NCI-H524 treated with DMSO at 0.1 percent for 48 hours (cell line): ENCODE measurements at regions not wholly inside any gene's neighbourhood (a gene's known extent, or its start where the extent isn't known, plus 50 kb on each side); places are given as distances from the start of the nearest gene placed in this dataset.

Source experiments
- DNase-seq: peaks from one replicate; lab custom pipeline; 2025; lab: John Stamatoyannopoulos, UW

DNA sequence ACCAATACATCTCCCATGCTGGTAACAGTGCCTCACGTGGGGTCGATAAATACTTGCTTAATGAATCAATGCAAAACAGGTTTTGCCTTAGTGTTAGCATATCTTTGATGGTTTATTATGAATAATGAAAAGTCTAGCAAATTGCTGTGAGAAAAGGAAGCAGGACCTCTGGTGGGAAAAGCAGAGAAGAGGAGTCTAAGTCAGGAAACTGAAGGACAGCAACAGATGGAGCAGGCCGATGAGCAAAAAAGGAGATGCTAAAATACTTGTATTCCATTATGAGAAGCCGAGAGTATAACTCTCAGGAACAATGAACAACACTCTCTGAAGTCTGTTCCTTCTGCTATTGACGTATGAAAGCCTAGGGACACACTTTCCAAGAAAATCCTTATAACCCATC lies 555.2 kb upstream of the KLHL29 start:
- DNase-seq, result peak; percentile 71

DNA sequence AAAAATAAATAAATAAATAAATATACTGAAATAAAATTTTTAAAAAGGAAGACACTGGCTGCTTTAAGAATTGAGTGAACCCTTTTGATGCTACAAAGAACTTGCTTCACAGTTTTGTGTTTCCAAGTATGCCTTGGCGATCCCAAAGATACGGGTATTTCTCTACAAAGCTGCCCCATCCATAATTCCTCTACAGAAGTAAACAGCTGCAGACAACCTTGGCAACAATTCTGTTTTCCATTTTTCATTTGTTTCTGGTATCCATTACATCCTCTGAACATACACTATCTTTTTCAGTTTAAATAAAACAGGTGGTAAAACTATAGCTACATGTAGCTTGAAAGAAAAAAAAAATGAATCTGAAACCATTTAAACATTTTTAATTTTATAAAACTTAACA lies 552.8 kb upstream of the KLHL29 start:
- DNase-seq, result no peak

DNA sequence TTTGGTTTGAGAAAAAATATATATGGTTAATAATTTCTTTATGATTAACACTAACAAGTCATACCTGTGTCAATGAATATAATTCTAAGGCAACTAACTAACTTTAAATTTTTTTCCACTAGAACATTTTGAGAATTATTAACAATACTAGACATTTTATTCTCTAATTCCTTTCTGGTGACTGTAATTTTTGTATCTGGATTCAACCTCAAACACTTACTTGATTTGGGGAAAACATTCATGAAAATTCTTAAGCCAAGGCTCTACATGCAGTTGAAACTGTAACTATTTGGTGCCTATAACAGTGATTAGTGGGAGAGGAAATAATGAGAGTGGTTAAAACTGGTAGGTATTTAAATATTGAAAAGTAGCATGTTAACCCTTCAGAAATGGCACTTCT lies 546.5 kb upstream of the KLHL29 start:
- DNase-seq, result no peak

DNA sequence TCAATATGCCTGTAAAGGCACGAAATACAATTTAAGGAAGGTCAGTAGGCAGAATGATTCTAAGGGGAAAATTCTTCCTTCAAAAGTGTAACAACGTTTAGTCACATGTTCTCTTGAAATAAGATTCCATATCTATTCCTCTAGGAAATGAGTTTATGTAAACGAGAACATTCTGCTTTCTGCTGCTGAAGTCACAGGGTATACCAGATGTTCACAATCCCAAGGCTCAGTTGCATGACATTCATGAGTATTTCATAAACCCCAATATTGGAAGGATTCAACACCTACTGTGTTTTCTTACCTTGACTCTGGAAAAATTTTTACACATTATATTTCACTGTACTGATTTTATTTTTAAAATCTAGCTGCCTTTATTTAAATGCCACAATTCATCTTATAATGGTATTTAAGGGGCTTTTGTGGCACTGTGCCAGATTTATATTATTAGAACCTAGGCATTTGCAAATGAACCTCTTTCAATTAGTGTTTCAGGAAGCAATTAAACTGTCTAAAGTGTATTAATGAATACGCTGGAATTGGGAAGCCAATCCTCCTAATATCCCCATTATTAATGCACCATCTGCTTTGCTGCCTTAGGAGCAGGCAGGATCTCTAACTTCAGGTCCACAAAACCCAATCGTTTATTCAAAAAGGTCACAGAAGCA lies 542.6 kb upstream of the KLHL29 start:
- DNase-seq, result peak; percentile 9

DNA sequence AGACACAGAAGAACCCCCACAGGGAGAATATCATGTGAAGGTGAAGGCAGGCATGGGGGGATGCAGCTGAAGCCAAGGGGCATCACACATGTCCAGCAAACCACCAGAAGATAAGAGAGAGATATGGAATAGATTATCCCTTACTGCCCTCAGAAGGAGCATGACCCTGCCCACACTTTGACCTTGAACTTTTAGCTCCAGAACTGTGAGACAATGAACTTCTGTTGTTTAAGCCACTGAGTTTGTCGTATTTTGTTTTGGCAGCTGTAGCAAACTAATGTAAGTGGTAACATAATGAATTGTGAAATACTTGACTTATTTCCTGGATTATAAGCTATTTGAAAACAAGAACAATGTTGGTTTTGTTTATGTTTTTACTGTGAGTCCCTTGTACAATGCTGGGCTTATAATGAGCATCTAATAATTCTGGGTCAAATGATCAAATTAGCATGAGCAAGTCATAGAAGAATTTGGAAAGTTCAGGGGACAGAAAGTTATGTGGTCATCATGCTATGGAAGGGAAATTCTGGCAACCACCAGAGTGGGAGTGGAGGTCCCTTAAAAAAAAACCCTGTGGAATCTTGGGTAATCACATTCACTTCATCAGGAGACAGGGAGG lies 541.0 kb upstream of the KLHL29 start:
- DNase-seq, result no peak

DNA sequence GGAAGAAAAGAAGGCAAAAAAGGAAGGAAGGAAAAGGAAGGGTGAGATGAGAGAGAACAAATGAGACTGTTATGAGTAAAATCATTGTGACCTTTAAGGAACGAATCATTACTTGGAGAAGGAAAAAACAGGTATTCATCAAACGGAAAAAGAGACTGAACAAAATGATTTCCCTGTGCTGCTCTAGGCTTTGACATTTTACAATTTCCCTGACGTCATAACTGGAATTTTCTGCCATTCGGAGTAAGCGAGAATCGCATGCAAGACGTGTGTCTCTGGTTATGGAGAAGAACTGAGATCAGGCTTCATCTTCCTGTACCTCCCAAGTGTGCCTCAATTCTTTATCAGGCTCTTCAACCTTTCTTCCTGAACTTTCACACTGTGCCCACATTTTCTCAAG lies 534.7 kb upstream of the KLHL29 start:
- DNase-seq, result no peak

DNA sequence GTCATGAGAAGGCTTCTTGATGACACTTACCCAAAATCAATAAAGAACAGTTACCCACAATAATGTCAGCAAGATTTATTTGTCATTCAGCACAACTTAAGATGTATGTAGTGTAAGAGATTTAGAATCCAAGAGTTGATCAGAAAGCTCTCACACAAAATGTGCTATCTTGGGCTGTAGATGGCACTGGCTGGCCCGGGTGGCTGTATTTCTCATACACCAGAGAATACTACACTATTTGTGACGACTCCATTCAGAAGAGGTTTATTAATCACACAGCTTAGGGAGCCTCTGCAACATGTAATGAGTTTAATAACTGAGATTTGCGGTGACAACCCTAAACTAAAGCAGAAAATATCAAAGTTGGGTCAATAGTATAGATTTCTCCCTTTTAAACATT lies 530.4 kb upstream of the KLHL29 start:
- DNase-seq, result no peak

DNA sequence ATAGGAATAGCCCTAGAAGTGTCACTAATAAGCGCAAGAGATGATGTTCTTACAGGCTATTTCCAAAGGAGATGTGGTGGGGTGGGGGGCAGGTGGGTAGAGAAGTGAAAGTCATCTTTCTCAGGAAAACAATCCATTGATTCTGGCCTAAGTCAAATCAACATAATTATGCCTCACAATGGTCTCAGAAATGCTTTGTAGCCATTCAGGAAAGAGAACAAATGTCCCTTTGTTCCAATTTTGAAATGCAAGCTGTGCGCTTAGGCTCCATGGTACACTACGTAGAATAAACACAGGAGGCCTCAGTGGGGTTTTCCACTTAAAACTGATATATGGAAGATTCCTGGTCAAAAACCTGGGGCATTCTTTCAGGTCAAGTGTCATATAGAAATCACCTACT lies 529.9 kb upstream of the KLHL29 start:
- DNase-seq, result no peak

DNA sequence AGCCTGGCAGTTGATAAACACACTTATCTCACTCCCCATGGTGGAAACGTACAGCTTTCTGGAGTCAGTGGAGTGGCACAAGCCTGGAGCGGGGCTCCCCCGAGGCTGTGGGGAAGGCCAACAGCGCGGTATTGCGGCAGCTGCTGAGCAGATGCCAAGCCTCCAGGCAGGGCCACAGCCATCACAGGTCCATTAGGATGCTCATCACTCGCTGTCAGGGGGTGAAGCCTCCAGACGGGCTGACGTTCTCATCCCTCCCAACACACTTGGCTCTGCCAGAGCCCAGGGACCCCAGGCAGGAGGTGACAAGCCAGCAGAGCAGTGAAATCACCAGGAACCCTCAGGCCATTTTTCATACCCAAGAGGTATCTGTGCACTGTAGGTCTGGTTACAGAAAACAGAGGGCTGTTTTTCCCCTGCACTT lies 529.2 kb upstream of the KLHL29 start:
- no peak for DNase-seq

DNA sequence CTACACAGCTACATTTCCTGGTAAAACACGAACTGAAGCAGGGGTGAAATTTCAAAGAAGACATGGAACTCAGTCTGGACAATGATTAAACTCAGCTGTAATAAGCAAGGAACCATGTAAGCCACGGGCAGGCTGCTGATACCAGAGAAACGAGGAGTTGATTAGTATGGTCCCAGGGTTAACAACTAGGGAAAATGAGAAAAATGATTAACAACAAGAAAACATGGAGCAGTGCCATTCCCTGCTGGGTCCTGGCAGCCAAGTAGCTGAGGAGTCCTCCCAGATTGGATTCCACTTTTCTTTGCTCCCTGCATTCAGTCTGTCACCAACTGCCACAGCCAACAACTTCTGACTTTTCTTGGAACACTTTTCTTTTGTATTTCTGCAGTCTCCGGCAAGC lies 517.0 kb upstream of the KLHL29 start:
- DNase-seq, result no peak

DNA sequence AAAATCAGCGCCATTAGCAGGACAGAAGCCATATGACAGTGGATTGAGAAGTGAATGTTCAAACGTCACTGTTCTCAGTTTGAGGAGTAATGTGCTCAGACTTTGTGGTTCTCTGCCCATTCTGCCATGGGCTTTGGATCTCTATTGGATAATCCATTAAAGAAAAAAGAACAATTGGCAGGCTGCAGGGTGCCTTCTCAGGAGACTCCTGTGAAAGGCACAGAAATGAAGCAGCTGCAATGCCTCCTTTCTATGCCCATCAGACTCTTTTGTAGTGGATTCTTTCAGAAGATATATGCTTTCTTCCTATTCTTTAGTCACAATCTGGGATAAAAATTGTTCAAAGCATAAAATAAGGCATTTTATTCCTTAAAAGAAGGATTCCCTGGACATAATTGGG lies 506.9 kb upstream of the KLHL29 start:
- DNase-seq, result no peak

DNA sequence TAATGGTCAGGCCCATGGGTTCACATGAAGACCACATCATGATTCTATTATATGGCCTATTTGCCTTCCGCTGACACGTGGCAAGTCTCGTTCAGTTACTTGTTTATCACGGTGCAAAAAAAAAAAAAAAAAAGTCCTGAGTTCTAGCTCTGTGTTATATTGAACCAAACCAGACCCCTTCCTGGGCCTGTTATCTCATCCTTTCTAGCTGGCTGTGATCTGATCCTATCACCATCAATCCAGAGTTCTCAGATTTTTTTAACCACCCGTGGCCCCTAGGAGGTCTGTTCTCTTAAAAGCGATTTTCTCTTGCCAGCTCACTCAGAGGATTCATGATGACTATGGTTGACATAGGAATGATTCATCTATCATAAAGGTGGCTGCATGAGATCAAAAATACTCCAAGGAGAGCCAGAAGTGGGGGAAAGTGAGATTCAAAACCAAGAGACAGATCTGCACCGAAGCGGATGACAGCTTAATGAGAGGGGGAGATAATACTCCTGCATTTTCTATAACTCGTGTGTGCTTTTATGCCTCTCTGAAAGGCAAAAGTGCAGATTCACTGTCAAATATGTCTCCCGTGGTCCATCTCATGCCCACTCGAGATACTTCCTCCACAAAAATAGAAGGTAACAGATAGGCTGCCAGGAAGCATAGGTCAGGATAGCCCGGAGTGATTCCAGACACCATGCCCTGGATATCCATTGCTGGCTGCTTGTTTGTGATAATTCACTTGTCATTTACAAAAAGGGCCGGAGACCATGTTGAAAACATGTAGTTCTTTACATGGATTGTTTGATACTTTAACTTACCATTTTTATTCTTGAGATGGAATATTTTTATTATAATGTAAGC lies 505.7 kb upstream of the KLHL29 start:
- no peak for DNase-seq

DNA sequence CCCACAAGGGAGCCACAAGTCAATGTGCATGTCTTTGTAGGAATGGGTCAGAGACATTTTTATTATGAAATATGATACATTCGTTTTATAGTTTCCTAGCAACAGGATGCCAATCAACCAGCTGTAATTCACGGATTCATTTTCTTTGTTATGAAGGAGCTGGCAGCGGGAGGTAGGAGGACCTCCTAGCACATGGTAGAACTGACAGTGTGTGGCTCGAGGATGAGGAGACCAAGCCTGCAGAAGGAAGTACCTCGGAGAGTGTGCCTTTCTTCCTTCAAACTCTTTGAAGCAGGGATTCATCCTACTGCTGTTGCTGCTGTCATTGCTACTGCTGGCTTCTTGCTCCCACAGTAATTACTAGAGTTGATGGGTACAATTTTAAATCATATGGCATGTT lies 504.8 kb upstream of the KLHL29 start:
- DNase-seq, result no peak

DNA sequence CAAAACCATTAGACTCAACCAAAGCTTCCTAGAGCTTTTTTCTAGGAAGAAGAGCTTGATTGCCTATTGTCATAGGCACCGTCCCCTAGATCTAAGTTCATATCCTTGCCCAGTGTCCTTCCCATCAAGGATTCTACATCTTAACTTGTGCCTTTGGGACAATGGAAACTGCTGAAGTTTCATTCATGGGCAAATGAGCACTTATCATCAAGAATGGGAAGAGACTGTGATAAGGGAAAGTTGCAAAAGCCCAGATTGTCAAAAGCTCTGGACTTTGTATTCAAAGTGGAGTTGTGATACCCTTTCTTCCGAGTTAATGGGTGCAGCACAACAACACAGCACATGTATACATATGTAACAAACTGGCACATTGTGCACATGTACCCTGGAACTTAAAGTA lies 503.0 kb upstream of the KLHL29 start:
- no peak for DNase-seq

DNA sequence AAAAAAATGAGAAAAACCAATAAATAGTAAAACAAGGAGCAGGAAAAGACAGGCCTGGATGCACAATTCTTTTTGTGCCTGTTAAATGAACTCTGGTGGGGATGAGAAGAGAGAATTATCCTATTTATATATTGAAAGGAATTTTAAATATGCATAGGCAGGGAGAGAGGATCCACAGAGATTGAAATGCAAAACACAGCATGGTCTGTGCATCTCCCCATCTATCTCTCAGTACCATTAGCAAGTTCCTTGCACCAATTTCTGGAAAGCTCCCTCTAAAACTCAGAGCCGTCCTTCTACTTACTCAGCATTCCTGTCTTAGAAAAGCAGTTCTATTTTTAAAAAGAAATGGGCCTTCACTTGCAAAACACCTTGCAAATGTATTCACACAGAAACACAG lies 502.3 kb upstream of the KLHL29 start:
- DNase-seq, result no peak

DNA sequence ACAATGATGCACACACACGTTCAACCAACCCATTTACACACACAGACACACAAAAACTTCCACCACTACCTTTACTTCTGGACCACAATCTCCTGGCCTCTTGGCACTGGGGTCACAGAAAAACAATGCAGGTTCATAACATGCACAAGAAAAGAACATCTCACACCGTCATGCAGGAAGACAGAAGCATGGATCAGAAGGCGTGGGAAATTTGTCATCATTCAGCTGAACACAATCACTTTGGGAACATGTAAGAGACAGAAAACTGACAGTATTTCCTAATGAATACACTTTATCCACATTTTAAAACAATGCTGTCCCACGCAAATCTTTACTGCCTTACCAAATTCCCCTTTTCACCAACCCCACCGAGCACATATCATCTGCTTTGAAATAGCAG lies 501.9 kb upstream of the KLHL29 start:
- no peak for DNase-seq

DNA sequence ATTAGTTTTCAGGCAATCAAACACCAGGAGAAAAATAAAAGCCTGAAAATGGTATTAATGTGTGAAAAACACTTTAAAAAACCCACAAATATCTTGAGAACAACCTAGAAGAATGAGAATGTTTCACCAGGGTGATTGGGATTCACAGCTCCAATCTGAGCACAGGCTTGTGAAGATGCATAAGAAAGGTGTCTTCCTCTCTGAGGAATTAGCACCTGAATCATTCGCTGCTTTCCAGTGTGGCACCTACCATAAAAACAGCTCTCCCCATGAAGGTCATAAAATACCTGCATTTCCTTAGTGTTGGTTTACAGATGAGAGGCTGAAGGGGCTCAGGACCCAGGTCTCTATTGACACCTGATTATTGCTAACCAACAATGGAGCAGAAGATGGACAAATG lies 499.7 kb upstream of the KLHL29 start:
- DNase-seq, result no peak

DNA sequence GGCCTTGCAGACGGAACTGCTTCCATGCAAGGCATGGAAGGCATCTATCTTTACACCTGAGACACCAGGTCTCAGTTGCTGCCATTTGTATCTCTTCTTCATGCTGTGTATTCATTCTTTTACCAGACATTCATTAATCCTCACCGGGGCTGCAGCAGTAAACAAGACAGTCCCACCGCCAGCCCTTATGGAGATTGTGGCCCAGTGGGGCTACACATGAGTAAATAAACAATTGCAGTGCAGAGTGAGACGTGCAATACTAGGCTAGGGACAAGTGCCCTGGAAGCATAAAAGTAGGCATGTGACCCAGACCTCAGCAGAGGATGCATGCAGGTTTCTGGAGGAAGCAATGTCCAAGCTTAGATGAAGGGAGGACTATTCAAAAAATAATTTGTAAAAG lies 497.6 kb upstream of the KLHL29 start:
- DNase-seq, result no peak

DNA sequence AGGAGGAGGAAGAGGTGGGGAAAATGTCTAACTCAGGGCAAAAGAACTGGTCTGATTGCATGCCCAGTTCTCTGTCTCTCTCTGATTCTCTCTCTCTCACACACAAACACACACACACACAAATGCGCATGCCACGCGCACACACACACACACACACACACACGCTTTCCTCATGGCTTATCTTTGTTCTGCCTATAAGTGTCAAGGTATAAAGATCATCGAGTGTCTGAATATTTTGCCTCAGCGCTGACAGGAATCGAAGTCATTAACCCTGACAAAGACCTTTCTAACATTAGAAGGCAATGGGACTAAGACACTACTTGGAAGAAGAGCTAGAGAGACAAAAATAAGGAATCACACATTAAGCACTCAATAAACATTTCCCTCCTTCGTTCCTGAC lies 497.1 kb upstream of the KLHL29 start:
- DNase-seq, result no peak

DNA sequence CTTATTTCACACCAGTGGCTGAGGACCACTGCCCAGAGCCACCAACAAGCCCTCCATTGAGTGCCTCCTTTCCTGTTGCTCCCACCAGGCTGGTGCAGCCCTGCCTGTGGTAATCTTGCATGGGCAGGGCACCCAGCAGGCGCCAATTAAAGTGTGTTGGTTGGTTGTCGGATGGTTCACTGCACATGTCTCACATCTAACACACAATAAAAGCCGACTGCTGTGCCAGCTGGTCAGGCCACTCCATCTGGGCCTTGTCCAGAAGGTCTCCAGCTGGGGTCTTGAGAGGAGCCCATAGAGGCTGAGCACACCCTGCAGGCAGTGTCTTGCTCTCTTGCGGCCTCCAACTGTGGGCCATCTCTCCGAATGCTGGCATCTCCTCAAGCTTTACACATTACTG lies 494.8 kb upstream of the KLHL29 start:
- peak; percentile 71 for DNase-seq

DNA sequence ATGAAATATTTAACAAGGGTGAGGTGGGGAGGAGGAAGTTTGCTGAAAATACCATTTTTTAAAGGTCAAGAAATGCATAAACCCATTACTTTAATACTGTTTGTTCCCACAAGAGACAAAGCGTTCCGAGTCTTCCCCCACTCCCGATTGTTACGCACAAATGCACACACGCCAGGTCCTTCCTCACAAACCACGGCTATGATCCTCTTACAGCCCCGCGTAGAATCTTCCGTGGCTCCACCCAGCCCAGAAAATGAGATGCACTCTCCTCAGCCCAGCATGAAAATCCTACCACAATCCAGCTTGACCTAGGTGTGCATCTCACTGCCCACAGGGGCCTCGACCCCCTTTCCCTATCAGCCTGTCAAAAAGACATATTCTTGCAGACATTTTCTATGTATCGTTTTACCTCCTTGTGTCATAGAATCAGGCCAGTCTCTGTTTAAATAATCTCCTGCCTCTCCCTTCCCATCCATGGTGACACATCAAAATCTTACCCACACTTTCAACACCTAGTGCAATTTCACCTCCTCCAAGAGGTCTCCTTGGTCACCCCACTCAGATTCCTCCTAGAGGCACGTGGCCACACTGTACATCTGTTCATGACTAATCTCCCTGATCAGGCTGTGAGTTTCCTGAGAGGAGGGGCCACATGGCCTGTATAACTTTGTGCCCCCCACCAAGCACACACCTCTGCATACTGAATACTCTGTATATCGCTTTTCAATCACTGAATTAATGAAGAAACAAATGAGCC lies 491.0 kb upstream of the KLHL29 start:
- peak; percentile 30 for DNase-seq

DNA sequence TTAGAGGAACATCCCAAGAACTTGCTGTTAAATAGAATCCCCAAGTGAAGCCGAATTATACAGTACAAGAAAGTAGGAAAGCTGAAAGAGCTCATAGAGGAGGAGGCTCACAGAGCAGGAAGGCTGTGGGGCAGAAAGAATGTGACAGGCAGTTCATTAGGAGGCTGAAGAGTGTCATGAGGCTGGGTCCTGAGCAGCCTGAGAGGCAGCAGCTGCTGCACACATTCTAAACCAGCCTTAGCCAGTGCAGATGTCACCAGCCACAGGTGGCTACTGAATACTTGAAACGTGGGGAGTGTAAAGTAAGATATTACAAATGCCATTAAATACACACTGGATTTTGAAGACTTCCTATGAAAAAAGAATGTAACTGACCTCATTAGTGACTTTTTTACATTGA lies 490.2 kb upstream of the KLHL29 start:
- DNase-seq, result peak; percentile 79

DNA sequence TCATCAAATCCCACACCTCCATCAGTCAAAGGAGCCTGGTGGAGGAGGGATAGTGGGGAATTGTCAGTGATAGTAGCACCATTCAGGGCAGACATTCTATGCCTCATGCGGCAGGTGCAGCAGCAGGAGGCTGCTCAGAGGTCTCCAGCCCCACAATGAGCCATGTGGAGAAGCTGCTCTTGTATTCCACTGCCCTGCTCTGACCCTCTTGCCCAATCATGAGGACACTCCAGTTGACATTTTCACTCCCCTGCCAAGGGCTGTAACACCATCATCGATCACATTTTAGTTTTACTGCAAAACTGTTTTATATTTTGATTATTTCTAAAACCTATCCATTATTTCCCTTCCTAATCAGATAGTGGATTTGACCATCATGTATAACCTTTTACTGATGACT lies 487.6 kb upstream of the KLHL29 start:
- DNase-seq, result no peak
